ENCODE measurements at regions not wholly inside any gene's neighbourhood (a gene's known extent, or its start where the extent isn't known, plus 50 kb on each side); places are given as distances from the start of the nearest gene placed in this dataset.
A peak's percentile ranks its signal among the peaks of the same experiment; 100 is the strongest.
"Not testable (repeated sequence)": the region's sequence is repeated elsewhere in the genome, so short reads cannot be mapped to it uniquely, and the experiment has no call there.

- not testable (repeated sequence) for H3K27ac Mint-ChIP-seq, H3K36me3 Mint-ChIP-seq, H3K27me3 Mint-ChIP-seq
- H3K9me3 Mint-ChIP-seq, result peaks cover 10% of the 10 kb centered on the region
- ATAC-seq, result peak; percentile 60
- peaks cover 16% of the 10 kb centered on the region for H3K4me1 Mint-ChIP-seq
- H3K4me3 Mint-ChIP-seq, result peak overlapping the region; percentile 46
Measured at GRCh38 chr3:106998841-106999682, 378.2 kb upstream of the CCDC54 start.

GRCh38 chr3:107001635-107002034, 375.6 kb upstream of the CCDC54 start:
- Mint-ChIP-seq H3K27ac (no peak overlapping the region), H3K4me1 (peaks cover 16% of the 10 kb centered on the region), H3K36me3 (no peaks in the 10 kb centered on the region), H3K9me3 (peaks cover 7% of the 10 kb centered on the region), H3K4me3 (no peak overlapping the region), H3K27me3 (no peaks in the 10 kb centered on the region)
- ATAC-seq, result no peak

GRCh38 chr3:107005352-107005751, 371.9 kb upstream of the CCDC54 start:
- not testable (repeated sequence) for H3K4me1 Mint-ChIP-seq, H3K4me3 Mint-ChIP-seq, H3K9me3 Mint-ChIP-seq, ATAC-seq, H3K36me3 Mint-ChIP-seq, H3K27me3 Mint-ChIP-seq, H3K27ac Mint-ChIP-seq

- H3K9me3 Mint-ChIP-seq, result no peaks in the 10 kb centered on the region
- no peaks in the 10 kb centered on the region for H3K4me1 Mint-ChIP-seq
- H3K36me3 Mint-ChIP-seq, result no peaks in the 10 kb centered on the region
- no peak overlapping the region for H3K27ac Mint-ChIP-seq
- no peak for ATAC-seq
- no peak overlapping the region for H3K4me3 Mint-ChIP-seq
- H3K27me3 Mint-ChIP-seq, result no peaks in the 10 kb centered on the region
Measured at GRCh38 chr3:107008213-107008612, 369.0 kb upstream of the CCDC54 start.

GRCh38 chr3:107013641-107014040, 363.6 kb upstream of the CCDC54 start:
- Mint-ChIP-seq H3K36me3 (no peaks in the 10 kb centered on the region), H3K4me1 (no peaks in the 10 kb centered on the region), H3K9me3 (no peaks in the 10 kb centered on the region), H3K4me3 (no peak overlapping the region), H3K27ac (no peak overlapping the region), H3K27me3 (no peaks in the 10 kb centered on the region)
- no peak for ATAC-seq

GRCh38 chr3:107024551-107025026, 352.6 kb upstream of the CCDC54 start:
- no peaks in the 10 kb centered on the region for H3K27me3 Mint-ChIP-seq
- H3K4me1 Mint-ChIP-seq, result no peaks in the 10 kb centered on the region
- ATAC-seq, result no peak
- no peak overlapping the region for H3K4me3 Mint-ChIP-seq
- H3K9me3 Mint-ChIP-seq, result no peaks in the 10 kb centered on the region
- no peak overlapping the region for H3K27ac Mint-ChIP-seq
- H3K36me3 Mint-ChIP-seq, result no peaks in the 10 kb centered on the region

- no peak for ATAC-seq
- H3K27me3 Mint-ChIP-seq, result peaks cover 9% of the 10 kb centered on the region
- H3K36me3 Mint-ChIP-seq, result no peaks in the 10 kb centered on the region
- H3K4me3 Mint-ChIP-seq, result no peak overlapping the region
- no peaks in the 10 kb centered on the region for H3K4me1 Mint-ChIP-seq
- no peak overlapping the region for H3K27ac Mint-ChIP-seq
- H3K9me3 Mint-ChIP-seq, result no peaks in the 10 kb centered on the region
Measured at GRCh38 chr3:107025961-107026360, 351.3 kb upstream of the CCDC54 start.

- Mint-ChIP-seq H3K27ac (no peak overlapping the region), H3K36me3 (no peaks in the 10 kb centered on the region), H3K9me3 (no peaks in the 10 kb centered on the region), H3K27me3 (peaks cover 17% of the 10 kb centered on the region), H3K4me3 (no peak overlapping the region), H3K4me1 (no peaks in the 10 kb centered on the region)
- no peak for ATAC-seq
Measured at GRCh38 chr3:107028086-107028485, 349.2 kb upstream of the CCDC54 start.

- no peak overlapping the region for H3K4me3 Mint-ChIP-seq
- no peaks in the 10 kb centered on the region for H3K9me3 Mint-ChIP-seq
- H3K4me1 Mint-ChIP-seq, result no peaks in the 10 kb centered on the region
- peaks cover 17% of the 10 kb centered on the region for H3K27me3 Mint-ChIP-seq
- H3K27ac Mint-ChIP-seq, result no peak overlapping the region
- no peaks in the 10 kb centered on the region for H3K36me3 Mint-ChIP-seq
- ATAC-seq, result no peak
Measured at GRCh38 chr3:107028626-107029025, 348.6 kb upstream of the CCDC54 start.

- peaks cover 17% of the 10 kb centered on the region for H3K27me3 Mint-ChIP-seq
- H3K4me3 Mint-ChIP-seq, result no peak overlapping the region
- H3K36me3 Mint-ChIP-seq, result no peaks in the 10 kb centered on the region
- peaks cover 6% of the 10 kb centered on the region for H3K9me3 Mint-ChIP-seq
- no peak overlapping the region for H3K27ac Mint-ChIP-seq
- no peaks in the 10 kb centered on the region for H3K4me1 Mint-ChIP-seq
- no peak for ATAC-seq
Measured at GRCh38 chr3:107032111-107032510, 345.1 kb upstream of the CCDC54 start.

GRCh38 chr3:107034142-107034541, 343.1 kb upstream of the CCDC54 start:
- Mint-ChIP-seq H3K27ac (no peak overlapping the region), H3K36me3 (no peaks in the 10 kb centered on the region), H3K27me3 (peaks cover 17% of the 10 kb centered on the region), H3K9me3 (peaks cover 12% of the 10 kb centered on the region), H3K4me3 (no peak overlapping the region), H3K4me1 (no peaks in the 10 kb centered on the region)
- ATAC-seq, result no peak

GRCh38 chr3:107035176-107035575, 342.1 kb upstream of the CCDC54 start:
- Mint-ChIP-seq H3K9me3 (peaks cover 12% of the 10 kb centered on the region), H3K27ac (no peak overlapping the region), H3K27me3 (peaks cover 16% of the 10 kb centered on the region), H3K36me3 (no peaks in the 10 kb centered on the region), H3K4me1 (no peaks in the 10 kb centered on the region), H3K4me3 (no peak overlapping the region)
- no peak for ATAC-seq

GRCh38 chr3:107044677-107045076, 332.6 kb upstream of the CCDC54 start:
- H3K9me3 Mint-ChIP-seq, result peaks cover 7% of the 10 kb centered on the region
- no peaks in the 10 kb centered on the region for H3K27me3 Mint-ChIP-seq

GRCh38 chr3:107045791-107046190, 331.4 kb upstream of the CCDC54 start:
- H3K4me1 Mint-ChIP-seq, result no peaks in the 10 kb centered on the region
- peak; percentile 29 for ATAC-seq
- H3K27me3 Mint-ChIP-seq, result no peaks in the 10 kb centered on the region
- no peak overlapping the region for H3K27ac Mint-ChIP-seq
- no peak overlapping the region for H3K4me3 Mint-ChIP-seq
- H3K36me3 Mint-ChIP-seq, result no peaks in the 10 kb centered on the region
- H3K9me3 Mint-ChIP-seq, result peaks cover 2% of the 10 kb centered on the region

More at GRCh38 chr3:107044677-107045076, 332.6 kb upstream of the CCDC54 start:
- Mint-ChIP-seq H3K36me3 (no peaks in the 10 kb centered on the region), H3K4me1 (no peaks in the 10 kb centered on the region), H3K27ac (no peak overlapping the region), H3K4me3 (no peak overlapping the region)
- ATAC-seq, result no peak

- no peaks in the 10 kb centered on the region for H3K27me3 Mint-ChIP-seq
- ATAC-seq, result no peak
- no peaks in the 10 kb centered on the region for H3K4me1 Mint-ChIP-seq
- no peak overlapping the region for H3K4me3 Mint-ChIP-seq
- H3K27ac Mint-ChIP-seq, result no peak overlapping the region
- no peaks in the 10 kb centered on the region for H3K36me3 Mint-ChIP-seq
- no peaks in the 10 kb centered on the region for H3K9me3 Mint-ChIP-seq
Measured at GRCh38 chr3:107055181-107055942, 321.9 kb upstream of the CCDC54 start.

GRCh38 chr3:107061466-107061865, 315.8 kb upstream of the CCDC54 start:
- H3K27ac Mint-ChIP-seq, result no peak overlapping the region
- peaks cover 8% of the 10 kb centered on the region for H3K4me1 Mint-ChIP-seq
- no peak for ATAC-seq
- H3K4me3 Mint-ChIP-seq, result no peak overlapping the region
- H3K9me3 Mint-ChIP-seq, result no peaks in the 10 kb centered on the region
- H3K27me3 Mint-ChIP-seq, result peaks cover 10% of the 10 kb centered on the region
- no peaks in the 10 kb centered on the region for H3K36me3 Mint-ChIP-seq
